HTR-8/SVneo (cell line): ENCODE measurements at regions not wholly inside any gene's neighbourhood (a gene's known extent, or its start where the extent isn't known, plus 50 kb on each side); places are given as distances from the start of the nearest gene placed in this dataset.

Source experiments
- DNase-seq: peaks from one replicate; pipeline ENCODE4 v3.0.0; 2011; ENCODE audit warnings: low spot score, mixed read lengths; ENCODE audit not compliant: insufficient read length
- FAIRE-seq: peaks from 2 replicates; lab custom pipeline; 2011; peaks lifted over from hg19 to GRCh38; lab: Jason Lieb, UNC

DNA sequence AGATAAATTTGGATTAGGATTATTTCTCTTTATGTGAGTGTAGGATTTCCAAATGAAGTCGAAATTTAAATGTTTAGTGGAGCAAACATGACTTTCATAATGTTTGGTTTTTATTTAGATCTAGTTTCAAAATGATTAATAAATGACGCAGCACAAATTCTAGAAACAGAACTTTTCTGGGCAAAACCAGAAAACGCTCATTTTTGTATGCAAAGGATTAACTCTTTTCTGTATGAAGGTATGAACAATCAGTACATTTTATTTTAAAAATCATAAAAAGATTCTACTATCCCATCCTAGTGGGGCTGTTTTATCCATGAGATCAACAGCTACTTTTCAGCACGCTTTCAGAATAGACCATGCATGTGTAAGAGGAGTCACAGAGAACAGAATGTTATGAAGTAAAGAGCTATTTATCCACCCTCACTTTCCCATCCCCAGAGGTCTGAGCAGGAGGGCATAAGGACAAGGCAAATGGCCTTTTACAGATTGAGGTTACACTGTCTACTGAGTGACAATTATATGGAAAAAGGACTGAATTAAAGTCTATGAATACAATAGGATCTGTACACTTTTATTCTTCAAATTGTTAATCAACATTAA, 270.8 kb downstream of the ZEB2 start:
- DNase-seq (no peak), FAIRE-seq (no peak)

DNA sequence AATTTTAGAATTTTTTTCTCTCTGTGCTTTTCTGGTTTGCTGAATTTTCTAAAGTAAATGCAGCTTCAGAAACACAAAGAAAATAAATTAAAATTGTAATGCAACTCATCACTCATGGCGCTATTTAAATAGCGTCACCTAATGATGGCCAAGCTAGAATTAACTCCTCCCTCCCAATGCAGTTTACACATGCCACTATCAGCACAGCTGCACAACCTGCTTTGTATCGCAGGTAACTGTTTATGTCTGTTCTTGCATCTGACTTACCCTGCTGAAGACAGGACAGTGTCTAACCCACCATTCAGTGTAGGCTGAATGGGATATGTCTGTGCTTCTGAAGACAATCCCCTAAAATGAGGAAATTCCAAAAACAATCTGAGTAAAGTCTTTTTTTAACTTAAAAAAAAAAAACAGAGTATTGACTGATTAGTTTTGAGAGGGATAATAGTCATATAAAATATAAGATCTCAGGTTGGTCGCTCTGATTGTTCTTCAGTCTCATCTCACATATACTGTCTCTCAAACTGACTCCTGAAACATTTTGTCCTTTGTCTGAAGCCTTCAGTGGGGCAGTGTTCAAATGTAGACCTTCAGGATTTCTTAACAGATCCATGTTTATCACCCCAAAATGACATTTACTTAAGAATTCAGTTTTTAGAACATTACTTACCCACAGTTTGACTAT, 271.4 kb downstream of the ZEB2 start:
- DNase-seq (no peak), FAIRE-seq (no peak)

DNA sequence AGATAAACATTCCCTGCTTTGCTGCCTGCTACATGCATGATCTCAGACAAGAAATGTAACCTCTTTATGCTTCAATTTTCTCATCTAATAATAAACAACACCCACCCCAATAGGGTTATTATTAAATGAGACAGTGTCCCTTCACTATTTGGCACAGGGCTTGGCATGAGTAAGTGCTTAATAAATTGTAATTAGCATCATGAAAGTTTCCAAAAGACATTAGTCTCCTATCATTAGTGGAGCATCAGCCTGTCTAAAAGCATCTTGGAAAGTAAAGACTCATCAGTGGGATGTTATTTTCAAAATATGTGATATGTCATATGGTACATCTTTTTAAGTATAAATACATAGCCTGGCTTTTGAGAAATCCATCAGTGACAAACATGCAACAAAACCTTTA, 275.0 kb downstream of the ZEB2 start:
- FAIRE-seq (no peak), DNase-seq (no peak)

DNA sequence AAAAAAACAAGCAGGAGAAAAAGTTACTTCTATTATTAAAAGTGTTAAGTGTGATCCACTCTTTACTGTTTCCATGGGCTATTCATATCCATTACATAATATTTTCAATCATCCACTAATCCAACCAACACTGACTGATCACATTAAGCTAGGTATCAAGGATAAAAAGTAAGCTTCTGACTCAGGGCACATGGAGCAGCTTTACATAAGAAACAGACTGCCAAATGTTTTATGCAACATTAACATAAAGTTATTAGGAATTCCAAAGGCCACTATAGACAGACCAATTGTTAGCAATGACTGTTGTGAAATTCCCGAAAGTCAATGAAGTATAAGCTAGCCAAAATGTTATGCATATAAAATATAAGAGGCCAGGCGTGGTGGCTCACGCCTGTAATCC, 277.6 kb downstream of the ZEB2 start:
- no peak for DNase-seq
- FAIRE-seq: no peak

DNA sequence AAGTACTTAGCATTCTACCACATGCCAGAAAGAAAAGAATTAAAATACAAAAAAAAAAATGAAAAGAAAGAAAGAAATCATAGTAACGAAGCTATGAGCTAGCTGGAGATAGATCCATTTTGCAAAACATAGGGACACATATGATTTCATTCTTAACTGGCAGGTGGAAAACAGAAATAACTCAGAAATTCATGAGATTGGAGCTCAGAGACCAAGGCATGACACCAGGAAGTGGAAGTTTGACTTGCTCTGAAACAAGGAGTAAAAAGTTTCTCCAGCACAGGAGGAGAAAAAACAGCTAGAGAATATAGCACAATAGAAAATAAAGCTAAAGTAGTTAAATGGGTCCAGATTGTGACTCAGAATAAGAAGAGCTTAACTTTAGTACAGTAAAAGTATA, 278.1 kb downstream of the ZEB2 start:
- FAIRE-seq (no peak), DNase-seq (no peak)

DNA sequence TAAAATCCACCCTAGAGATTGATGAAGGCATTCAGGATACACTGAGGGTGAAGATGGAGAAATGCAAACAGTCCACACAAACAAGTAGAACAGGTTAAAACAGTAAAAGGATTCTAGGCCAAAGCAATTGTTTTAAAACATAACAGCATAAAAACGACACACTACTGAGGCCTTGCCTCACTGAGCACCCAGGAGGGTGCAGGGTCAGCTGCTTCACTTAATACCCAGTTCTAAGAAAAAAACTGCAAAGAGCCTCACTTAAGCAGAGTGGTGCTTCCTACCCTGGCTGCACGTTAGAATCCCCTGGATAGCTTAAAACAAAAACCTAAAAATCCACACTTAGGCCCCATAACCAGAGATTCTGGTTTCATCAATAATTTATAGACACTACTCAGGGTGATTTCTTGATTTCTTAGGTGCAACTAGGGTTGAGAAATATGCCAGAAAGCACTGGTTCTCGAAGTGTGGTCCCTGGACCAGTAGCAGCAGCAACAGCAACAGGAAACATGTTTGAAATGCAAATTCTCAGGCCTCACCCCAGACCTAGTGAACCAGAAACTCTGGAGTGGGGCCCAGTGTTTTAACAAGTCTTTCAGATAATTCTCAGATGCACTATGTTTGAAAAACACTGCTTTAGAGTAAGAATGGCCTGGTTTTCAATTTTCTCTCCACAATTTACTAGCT, 279.1 kb downstream of the ZEB2 start:
- DNase-seq: no peak
- no peak for FAIRE-seq

DNA sequence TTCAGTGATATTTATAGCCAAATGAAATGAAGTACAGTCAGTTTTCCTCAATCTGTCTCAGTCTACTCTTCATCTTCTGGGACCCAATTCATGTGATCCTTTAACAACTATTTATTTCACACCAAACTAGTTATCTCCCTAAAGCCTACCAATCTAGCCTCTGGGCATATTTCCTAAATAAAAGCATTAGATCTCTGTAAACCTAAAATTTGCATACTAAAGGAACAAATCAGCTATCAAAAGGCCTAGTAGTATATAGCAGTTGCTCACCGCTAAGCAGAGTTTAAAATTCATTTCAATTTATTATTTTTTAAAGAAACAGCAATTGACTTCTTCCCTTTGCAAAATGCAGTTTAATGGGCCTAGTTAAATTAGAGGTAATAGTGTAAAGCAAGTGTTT, 280.2 kb downstream of the ZEB2 start:
- no peak for DNase-seq
- FAIRE-seq: no peak

DNA sequence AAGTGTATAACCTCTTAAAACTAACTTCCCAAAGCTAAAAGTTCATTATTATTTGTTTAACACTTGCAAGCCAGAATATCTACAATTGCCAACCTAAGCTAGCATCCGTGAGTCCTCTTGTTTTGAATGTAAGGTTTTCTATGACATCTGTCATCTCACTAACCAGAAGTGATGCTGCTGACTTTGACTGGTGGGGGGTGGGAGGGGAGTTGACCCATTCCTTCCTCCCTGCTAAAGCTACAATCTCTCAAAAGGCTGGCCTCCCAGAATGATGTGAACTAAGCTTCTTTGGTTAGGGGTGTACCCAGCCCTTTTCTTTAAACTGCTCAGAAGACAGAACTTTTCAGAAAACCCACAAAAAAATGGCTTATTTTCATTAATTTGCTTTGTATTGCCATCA, 280.6 kb downstream of the ZEB2 start:
- FAIRE-seq (no peak), DNase-seq (no peak)

DNA sequence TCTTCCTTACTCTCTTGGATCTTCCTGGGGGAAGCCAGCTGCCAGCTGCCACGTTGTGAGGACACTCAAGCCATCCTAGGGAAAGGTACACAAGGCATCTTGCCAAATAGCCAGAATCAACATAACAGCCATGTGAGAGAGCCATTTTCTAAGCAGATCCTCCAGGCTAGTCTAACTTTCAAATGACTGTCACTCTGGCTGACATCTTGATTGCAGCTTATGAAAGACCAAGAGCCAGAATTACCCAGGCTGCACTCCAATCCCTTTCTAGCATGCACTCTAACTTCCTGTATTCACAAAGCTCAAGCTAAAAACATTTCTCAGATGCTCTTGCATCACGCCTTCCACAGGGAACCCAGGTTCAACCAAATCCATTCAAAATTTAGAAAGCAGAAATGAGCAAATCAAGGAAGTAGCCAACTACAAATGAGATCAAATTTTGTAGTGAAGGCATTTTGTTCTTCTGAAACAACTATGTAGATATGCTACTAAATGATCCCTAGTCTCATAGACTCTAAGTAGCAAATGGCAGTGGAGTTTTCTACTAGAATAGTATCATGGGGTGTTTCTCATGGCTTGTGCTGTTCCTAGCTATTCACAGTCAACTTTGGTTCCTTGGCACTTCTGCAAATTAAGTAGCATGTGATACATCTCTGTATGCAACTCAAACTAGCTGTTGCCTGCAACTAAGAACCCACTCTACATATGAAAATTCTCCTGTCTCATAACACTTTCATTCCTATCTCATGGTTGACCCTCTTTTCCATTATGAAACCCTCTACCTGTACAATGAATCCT, 281.9 kb downstream of the ZEB2 start:
- no peak for DNase-seq
- no peak for FAIRE-seq

DNA sequence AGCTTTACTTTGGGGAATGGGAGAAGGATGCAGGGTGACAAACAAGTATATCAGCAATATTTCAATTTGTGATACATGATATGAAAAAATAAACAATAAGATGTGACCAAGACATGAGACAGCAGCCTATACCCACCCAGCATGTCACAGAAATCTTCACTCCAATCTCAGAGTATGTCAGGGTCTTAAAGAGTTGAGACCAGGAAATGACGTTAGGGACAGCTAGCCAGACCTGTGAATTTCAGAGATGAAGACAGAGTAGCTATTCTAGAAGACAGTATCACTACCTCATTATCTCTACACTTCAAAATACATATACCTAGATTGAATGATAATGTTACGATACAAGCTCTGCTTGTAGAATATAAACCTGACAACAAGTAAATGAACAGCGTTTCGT, 282.8 kb downstream of the ZEB2 start:
- FAIRE-seq: no peak
- DNase-seq: no peak

DNA sequence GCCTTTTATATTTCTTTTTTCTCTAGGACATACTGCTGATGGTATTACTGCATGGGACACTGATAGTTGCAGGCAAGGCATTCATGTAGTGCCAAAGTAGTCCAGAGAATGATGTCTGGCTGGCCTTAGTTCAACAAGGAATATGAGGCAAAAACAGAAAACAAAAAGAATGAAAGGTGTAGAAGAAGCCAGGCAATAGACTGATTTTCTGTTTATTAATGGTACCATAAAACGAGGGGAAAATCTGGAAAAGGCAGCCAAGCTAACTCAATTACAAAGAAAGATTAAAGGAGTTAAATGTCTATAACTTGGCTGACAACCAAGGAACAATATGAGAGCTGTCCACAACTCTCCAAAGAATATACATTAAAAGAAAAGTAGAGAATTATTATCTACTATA, 284.9 kb downstream of the ZEB2 start:
- DNase-seq (no peak), FAIRE-seq (no peak)

DNA sequence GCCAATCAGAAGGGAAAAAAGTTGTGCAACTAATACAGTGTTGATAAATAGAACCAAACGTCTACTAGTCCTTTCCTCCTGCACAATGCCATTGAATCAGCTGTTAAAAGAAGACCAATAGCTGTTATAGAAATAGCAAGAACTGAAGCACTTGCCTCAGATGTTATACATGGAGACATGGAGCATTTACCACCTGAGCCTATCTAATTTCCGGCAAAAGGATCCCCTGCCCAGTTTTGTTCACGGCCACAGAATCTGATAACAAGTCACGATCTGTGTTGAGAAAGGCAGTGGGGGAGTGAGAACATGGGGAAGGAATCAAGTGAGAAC, 285.4 kb downstream of the ZEB2 start:
- FAIRE-seq: no peak
- DNase-seq: no peak

DNA sequence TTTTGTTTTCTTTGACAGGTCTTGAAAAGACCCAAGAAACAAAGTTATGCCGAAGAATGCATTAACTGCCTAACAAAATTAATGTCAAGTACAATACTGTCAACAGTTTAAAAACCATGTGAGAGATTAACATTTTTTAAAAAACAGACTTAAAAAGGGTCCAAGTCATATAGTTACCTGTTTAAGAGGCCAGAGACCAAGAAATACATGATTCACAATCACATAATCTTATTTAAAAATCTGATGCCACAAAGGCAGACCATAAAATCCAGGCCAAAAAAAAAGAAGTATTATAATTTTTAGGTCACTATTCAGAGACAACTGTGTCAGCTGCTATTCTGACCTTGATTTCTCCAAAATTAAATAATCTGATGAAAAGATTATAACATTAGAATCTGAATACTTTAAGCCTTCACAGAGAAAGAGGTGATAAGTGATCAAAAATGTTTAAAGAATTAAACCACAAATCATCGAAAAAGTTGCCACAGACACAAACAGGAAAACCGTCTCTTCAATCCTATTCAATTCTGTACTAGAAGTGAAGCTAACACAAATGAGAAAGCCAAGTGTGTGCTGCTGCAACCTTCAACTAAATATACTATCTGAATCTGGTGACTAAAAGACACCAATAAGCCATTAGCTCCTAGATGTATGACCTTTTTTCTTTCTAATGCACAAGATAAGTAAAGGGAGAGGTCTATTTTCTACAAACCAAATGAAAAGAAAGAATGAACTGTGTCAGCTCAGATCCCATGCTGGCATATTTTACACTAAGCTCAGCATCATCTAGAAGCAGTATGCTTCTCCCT, 286.0 kb downstream of the ZEB2 start:
- DNase-seq (no peak), FAIRE-seq (no peak)

DNA sequence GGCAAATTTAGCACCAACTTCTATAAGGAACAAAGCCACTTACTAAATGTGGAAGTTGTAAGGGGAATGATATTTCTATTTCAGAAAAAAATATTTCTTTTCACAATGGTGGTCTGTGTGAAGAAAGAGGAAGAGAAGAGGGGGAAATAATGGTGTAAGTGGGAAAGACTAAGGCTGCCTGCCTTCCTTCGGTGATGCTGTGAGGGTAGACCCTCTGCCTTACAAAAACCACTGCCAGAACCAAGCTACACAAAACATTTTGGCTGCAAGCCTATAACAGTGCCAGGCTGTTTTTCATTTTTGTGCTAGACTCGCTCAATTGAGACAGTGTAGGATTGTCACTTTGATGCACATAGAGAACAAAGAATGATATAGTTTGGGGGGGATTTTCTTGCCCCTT, 286.6 kb downstream of the ZEB2 start:
- FAIRE-seq (no peak), DNase-seq (no peak)

DNA sequence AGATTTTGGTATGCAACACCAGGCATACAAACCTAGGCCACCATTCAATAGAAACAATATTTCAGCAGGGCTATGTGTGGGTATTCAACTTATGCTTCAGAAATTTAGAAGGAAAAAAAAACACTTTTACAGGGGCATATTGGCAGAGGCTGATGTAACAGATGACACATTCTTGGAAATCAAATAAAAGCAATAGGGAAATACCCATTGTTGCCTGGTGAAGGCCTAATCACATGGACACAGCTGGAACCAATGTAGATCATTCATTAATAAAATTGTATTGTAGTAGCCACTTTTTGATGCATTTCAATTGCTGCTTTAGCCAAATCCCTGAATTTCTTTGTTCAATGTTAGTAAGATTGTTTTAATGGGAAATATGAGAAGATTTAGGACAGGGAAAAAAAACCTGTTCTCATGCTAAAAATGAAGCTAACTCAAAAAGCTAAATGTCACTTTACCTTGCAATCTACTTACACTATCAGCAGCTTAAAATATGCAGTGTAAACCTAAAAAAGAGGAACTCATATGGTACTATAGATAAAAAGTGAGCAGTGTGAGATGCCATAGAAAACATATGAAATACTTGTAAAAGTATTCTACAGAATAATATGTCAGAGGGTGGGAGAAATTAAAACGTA, 289.4 kb downstream of the ZEB2 start:
- FAIRE-seq (no peak), DNase-seq (no peak)

DNA sequence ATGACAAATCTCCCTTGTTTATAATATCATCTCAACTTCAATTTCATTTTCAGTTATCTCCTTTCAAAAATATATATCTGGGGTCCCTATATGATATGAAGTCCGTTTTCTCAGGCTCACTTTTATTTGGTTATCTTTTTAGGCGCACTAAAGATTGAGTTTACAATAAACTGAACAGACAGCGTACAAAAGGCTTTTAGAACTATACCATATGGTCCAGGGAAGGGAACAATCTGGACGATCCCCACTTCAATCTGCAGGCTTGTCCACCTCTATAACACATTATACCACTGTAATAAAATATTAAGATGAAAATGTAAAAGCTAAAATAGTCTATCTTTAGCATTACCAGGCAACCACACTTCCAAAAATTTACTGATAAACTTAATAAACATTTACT, 289.9 kb downstream of the ZEB2 start:
- FAIRE-seq (no peak), DNase-seq (no peak)

DNA sequence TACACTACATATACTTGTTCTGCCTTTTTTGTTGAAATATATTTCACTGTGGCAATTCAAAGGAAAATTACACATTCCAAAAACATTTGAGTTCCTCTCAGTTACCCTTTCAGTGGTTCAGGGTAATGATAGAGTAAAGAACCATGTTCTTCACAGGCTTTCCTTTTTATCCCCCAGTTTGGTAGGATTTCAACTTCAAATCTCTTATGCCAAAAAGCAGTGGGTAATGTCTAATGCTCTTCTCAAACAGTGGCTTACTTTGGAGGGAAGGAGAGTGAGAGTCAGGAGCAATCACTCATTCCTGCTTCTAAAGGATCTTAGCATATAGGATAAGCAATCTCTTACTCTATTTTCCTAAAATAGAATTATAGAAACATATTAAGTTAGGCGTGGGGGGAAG, 290.6 kb downstream of the ZEB2 start:
- FAIRE-seq: no peak
- no peak for DNase-seq

DNA sequence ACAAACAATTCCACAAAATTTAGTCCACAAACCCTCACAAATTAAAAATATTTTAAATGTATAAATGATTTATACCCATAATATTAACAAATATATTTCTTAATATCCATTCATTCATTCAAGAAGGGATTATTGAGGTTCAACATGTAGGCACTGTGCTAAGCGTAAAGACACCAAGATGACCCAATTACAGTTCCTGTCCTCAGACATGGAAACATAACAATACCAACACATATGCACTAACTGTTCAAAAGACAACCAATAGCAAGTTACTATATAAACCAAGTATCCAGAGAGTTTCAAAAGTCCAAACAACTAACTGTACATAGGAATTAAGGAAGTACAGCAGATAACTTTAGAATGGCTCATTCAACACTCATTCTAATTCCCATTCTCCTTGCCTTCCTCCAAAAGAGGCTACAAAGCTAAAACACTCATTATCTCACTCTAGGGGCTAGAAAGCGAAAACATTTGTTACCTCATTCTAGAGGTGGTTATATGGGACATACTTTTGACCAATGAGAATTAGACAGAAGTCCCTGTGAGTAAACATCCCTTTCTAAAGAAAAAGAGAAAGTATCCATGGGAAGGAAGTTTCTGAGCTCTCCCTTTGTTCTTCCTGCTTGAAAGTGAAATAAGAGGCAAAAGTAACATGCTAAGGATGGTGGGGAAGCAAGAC, 292.4 kb downstream of the ZEB2 start:
- DNase-seq (no peak), FAIRE-seq (no peak)

DNA sequence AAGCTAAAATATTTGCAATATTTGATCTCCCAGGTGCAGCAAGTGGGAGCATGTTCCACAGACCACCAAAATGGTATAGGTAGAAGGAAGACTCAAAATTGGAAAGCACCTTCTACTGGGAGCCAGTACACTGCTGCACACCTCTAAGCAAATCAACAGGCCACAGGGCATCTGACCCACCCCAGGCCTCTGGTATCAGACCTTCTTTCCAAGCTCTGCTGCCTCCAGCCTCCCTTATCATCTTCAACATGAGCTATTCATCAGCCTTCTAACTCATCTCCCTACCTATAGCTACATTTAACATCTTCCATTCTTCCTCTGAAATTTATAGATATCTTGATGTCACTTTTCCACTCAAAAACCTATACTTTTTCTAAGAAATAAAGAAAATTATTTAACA, 294.8 kb downstream of the ZEB2 start:
- no peak for FAIRE-seq
- no peak for DNase-seq
